ENCODE measurements at regions not wholly inside any gene's neighbourhood (a gene's known extent, or its start where the extent isn't known, plus 50 kb on each side); places are given as distances from the start of the nearest gene placed in this dataset.

DNA sequence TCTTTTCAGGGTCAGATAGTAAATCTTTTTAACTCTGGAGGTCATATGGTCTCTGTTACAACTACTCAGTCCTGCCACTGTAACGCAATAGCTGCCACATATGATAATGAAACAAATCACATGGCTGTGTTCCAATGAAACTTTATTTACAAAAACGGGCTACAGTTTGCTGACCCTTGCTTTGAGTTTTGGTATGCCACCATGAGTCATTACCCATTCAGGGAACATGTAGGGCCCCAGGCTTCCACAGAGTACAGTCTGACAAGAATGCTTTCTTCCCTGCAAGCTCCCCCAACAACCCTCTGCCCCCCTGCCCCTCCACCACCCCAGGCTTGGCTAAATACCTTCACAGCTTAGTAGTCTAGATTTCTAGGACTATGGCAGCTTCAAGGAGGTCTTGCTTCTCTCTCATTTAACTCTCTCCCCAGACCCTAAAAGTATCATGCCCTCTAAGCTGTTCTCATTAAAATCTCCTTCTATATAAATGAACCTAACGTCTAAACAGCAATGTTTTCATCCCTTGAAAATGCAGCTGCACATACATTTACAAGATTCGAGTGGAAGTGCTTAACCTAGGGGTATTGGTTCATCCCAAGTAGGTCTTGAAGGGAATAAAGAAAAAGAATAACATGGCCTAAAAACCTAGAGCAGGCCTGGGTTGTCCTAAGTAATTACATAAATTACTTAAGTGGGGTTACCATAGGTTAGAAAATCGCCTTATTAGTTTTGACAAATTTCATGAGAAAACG, 117.8 kb upstream of the PRICKLE2 start:
- in situ Hi-C loops (cut with MboI; ENCODE audit: low pct_unique_long_range_greater_than_20kb, low sequenced_read_pairs, unreplicated experiment), result no loop called here
- TF ChIP-seq, protein P1, sequence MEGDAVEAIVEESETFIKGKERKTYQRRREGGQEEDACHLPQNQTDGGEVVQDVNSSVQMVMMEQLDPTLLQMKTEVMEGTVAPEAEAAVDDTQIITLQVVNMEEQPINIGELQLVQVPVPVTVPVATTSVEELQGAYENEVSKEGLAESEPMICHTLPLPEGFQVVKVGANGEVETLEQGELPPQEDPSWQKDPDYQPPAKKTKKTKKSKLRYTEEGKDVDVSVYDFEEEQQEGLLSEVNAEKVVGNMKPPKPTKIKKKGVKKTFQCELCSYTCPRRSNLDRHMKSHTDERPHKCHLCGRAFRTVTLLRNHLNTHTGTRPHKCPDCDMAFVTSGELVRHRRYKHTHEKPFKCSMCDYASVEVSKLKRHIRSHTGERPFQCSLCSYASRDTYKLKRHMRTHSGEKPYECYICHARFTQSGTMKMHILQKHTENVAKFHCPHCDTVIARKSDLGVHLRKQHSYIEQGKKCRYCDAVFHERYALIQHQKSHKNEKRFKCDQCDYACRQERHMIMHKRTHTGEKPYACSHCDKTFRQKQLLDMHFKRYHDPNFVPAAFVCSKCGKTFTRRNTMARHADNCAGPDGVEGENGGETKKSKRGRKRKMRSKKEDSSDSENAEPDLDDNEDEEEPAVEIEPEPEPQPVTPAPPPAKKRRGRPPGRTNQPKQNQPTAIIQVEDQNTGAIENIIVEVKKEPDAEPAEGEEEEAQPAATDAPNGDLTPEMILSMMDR (IDR thresholded peaks at IDR 0.05; ENCODE audit: extremely low read depth, insufficient read depth, missing control alignments), result no peak
- no peak for DNase-seq (ENCODE audit: low spot score)

DNA sequence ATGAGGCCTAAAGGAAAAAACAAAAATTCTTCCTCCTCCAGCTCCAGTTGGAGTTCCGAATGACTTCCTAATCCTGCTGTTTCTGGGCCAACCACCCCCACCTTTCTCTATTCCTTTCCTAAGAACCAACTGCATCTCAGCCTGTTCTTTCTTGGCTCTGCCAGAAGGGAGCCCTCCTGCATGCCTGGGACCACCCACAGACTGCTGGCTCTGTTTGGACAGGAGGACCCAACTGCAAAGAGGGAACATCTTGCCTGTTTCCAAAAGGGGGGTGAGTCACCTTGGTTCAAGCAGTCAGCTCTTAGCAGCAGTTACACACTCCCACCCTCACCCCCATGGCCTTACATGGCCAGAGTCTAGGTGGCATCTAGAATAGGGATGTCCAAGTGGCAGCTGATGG, 116.0 kb upstream of the PRICKLE2 start:
- in situ Hi-C loops (cut with MboI; ENCODE audit: low pct_unique_long_range_greater_than_20kb, low sequenced_read_pairs, unreplicated experiment), result no loop called here
- no peak for DNase-seq (ENCODE audit: low spot score)
- TF ChIP-seq, protein P1 (IDR thresholded peaks at IDR 0.05; ENCODE audit: extremely low read depth, insufficient read depth, missing control alignments), result no peak

DNA sequence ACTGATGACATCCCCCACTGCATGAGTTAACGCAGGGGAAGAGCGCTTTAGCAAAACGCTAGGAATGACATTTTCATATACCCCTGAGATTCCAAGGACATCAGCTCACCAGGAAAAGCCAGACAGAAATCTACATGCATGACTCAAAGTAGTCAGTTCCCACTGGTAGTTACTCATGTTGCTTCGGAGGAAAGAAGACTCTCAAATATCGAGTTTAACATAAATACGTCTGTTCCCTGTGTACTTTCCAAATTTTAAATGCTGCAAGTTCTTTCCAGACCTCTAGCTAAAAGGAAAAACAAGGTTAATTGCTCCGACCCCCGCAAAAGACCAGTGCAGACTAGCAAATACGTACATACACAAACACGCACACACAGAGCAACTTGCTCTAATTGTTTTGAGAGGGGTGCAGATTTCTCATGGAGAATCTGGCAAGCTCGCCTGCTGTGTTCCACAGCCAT, 115.4 kb upstream of the PRICKLE2 start:
- in situ Hi-C loops (cut with MboI; ENCODE audit: low pct_unique_long_range_greater_than_20kb, low sequenced_read_pairs, unreplicated experiment), result no loop called here
- TF ChIP-seq, protein P1 (IDR thresholded peaks at IDR 0.05; ENCODE audit: extremely low read depth, insufficient read depth, missing control alignments), result no peak
- no peak for DNase-seq (ENCODE audit: low spot score)

DNA sequence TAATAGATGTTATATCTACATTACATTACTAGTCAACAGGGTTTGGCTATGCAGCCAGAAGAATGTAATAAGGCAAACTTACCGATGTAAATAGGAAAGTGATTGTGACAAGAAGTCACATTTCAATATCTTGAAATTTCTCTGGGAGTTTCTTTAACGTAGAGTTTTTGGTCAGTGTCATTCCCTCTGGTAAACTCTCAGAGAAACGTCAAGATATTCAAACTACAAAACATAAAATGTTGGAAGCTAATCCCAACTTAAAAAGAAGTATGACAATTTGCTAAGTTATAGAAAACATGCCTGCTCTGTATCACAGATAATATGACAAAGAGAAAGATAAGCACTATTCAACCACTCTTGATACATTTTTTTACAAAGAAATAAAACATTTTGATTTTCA, 111.2 kb upstream of the PRICKLE2 start:
- DNase-seq (ENCODE audit: low spot score), result no peak
- in situ Hi-C loops (cut with MboI; ENCODE audit: low pct_unique_long_range_greater_than_20kb, low sequenced_read_pairs, unreplicated experiment), result no loop called here
- TF ChIP-seq, protein P1 (IDR thresholded peaks at IDR 0.05; ENCODE audit: extremely low read depth, insufficient read depth, missing control alignments), result no peak

DNA sequence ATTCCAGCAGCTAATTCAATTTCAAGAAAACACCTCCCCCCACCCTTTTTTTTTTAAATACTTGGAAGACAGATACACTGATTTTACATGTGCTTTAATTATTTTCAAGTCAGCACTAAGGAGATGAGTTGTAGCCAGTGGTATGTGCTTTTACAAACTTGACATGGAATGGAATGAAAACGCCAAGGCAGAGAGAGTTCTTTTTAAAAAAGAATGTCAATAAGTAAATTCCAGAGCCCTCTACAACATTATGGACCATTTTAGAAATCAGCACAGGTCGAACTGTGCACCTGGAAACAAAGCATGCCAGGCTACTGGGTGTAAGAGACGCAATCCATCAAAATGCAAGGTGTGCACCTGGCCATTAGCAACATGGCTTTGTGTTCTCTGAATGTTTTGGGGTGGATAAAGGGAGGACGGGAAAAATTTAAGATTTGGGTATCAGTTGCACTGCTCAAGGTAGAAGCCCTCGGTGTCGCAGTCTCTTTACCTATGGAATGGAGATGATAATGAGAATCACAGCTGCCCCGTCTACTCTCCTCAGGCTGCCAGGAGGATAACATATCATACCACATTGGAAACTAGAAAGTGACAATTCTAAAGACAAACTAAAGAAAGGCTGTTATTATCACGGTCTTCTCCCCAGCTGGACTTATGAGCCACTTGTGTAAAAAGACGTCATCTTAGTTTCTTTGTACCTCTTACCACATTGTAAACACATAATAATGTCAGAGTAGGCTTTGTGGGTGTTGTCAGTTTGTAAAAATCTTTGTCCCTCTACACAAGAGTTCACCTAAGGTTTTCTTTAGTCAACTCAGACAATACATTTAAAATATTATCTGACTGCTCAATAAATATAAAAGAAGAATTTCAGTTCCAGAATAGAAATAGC, 107.4 kb upstream of the PRICKLE2 start:
- DNase-seq (ENCODE audit: low spot score), result no peak
- in situ Hi-C loops (cut with MboI; ENCODE audit: low pct_unique_long_range_greater_than_20kb, low sequenced_read_pairs, unreplicated experiment), result no loop called here
- TF ChIP-seq, protein P1 (IDR thresholded peaks at IDR 0.05; ENCODE audit: extremely low read depth, insufficient read depth, missing control alignments), result no peak

DNA sequence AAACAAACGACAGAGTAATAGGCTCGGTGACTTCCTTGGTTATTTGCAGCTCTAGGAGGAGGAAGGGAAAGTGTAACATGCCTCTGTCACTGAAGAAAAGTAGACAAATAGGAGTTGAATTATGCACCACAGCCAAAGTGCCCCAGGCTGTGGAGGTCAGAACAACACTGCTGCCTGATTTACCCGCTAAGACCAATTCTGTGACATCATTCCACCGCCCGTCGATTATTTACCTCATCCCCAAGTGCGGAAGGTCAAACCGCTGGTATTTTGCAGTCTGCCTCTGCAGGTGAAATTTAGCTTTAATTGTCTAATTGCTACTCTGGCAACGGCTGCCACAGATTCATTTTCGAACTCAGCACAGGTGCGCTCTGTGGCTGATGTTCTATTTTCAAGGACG, 106.3 kb upstream of the PRICKLE2 start:
- TF ChIP-seq, protein P1 (IDR thresholded peaks at IDR 0.05; ENCODE audit: extremely low read depth, insufficient read depth, missing control alignments), result no peak
- in situ Hi-C loops (cut with MboI; ENCODE audit: low pct_unique_long_range_greater_than_20kb, low sequenced_read_pairs, unreplicated experiment), result no loop called here
- no peak for DNase-seq (ENCODE audit: low spot score)
